ENCODE measurements at regions not wholly inside any gene's neighbourhood (a gene's known extent, or its start where the extent isn't known, plus 50 kb on each side); places are given as distances from the start of the nearest gene placed in this dataset.

GRCh38 chr6:169884158-169884557, 132.7 kb downstream of the ERMARD start (continued):
- TF ChIP-seq ZNF462 (CRISPR knock-in tag; IDR thresholded peaks at IDR 0.05) (no peak), CREB1 (CRISPR knock-in tag; IDR thresholded peaks at IDR 0.05; ENCODE audit: low read depth) (no peak), CTCF (conservative IDR thresholded peaks at IDR 0.05; ENCODE audit: low read depth in 2 of 2) (no peak), ZNF114 (CRISPR knock-in tag; IDR thresholded peaks at IDR 0.05) (no peak), EZH2 (IDR thresholded peaks at IDR 0.05; ENCODE audit: low read depth, unreplicated experiment) (no peak), EZH2phosphoT487 (IDR thresholded peaks at IDR 0.05; ENCODE audit: unreplicated experiment) (no peak), POLR2AphosphoS5 (IDR thresholded peaks at IDR 0.05; ENCODE audit: low read depth) (no peak), JUNB (IDR thresholded peaks at IDR 0.05; ENCODE audit: unreplicated experiment) (no peak), ETS1 (IDR thresholded peaks at IDR 0.05) (no peak)

All from GM23338 (cell line).